Stimulated activated CD4-positive, alpha-beta T cell treated with anti-CD3 and anti-CD28 coated beads, Interleukin-1b, Interleukin-23, amount 100 ng/mL, for 1 hour (primary cell): ENCODE measurements at regions not wholly inside any gene's neighbourhood (a gene's known extent, or its start where the extent isn't known, plus 50 kb on each side); places are given as distances from the start of the nearest gene placed in this dataset.

ENCODE experiments used
- DNase-seq, 2 donors: peaks; one replicate each; pipeline ENCODE4 v3.0.0-alpha.2; 2020; ENCODE audit warnings: low read depth in 2 of 2

- no peak for DNase-seq
Measured at GRCh38 chrX:45774961-45775360, 574.3 kb upstream of the DIPK2B start.

GRCh38 chrX:45773572-45773971, 572.9 kb upstream of the DIPK2B start:
- no peak for DNase-seq

GRCh38 chrX:45771560-45772340, 571.1 kb upstream of the DIPK2B start:
- DNase-seq = no peak

DNA sequence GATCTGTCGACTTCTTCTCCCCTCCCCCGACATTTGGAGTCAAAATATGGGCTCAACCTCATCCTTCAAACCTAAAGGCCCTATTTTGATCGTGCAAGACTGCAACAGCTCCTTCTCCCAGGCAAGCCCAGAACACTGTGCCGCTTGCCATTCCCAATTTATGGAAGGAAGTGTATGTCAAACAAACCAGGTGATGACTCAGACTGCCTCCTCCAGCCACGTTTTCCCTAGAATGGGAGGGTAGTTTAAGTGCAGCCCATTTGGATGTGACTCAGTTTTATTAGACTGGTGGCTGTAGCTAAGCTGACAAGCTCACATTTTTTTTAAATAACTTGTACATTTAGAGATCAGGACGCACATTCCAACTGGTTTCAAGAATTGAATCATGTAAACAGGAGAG, 570.4 kb upstream of the DIPK2B start:
- DNase-seq = no peak

GRCh38 chrX:45769761-45770582, 569.3 kb upstream of the DIPK2B start:
- DNase-seq = no peak

DNA sequence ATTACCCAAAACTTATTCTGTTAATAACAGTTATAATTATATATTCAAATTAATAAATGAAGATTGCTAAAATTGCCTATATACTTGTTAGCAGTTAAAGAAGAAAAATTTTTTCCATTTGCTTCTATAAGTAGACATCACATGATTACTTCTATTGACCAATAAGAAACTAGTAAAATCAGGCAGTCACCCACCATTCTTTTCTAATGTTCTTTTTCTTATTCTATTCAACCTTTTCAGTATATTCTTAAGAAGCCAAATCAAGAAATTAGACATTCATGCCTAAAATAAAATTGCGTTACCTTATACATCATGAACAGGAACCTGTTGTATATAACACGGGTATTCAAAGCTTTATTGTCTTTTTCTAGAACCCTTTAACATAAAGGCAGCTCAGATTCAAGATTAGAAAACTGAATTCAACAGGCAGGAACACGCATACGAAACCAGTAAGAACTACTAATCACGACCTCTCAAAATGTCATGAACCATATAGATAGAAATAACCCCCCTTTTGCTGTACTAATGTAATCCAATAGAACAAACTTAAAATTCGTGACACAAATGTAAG, 568.1 kb upstream of the DIPK2B start:
- DNase-seq = no peak

DNA sequence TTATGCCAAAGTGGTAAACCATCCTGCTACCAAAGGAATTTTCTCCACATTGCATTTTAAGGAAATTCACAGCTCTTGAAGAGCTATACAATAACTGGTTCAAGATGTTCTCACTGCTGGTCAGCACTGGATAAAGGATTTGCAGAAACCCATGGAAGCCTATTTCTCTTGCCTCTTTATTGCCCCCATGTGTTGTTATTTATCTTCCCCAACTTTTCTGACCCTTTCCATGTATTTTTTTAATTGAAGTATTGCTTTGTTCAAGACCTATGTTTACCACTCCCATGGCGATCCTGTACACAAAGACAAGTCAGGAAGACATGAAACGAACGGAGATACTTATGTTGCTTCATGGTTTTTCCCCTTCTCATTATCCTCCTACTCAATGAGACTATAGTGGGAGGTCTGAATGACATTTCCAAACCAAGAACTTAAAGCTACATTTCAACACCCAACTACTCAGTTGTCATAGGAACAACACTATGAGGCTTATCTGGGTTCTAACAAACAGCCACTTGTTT, 566.4 kb upstream of the DIPK2B start:
- DNase-seq = no peak

GRCh38 chrX:45765767-45766166, 565.1 kb upstream of the DIPK2B start:
- DNase-seq = no peak

DNA sequence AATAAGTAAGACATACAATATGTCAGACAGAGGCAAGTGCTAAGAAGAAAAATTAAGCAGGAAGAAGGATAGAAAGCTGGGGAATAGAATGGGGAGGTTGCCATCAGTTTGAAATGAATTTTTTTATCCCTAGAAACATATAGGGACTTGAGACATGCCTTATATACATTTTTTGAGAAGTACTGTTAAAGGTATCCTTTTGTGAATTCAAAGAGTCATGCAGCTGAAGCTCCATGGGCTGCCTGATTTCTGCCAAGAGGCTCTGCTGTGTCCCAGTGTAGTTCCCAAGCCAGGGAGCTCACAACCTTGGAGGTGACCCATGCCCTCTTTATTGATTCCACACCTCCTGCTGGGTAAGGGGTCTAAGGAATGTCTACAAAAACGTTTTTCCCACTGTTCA, 564.6 kb upstream of the DIPK2B start:
- no peak for DNase-seq

GRCh38 chrX:45762699-45763647, 562.3 kb upstream of the DIPK2B start:
- DNase-seq = no peak

DNA sequence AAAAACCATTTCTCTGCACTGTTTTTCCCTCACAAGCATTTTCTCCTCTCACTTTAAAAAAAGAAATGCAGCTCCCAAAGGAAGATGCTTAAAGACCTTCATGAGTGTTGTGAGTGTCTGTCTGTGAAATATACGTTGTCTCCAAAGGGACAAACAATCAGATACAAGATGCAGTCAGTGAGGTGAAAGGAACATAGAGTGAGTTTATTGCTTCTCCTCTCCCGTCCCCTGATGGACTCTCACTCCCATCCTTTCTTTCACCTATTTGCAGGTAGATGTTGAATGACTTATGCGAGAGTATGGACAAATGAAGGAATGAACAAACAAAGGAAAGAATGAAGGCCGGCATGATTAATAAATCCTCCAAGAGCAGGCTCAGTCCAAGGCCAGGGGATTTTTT, 561.2 kb upstream of the DIPK2B start:
- no peak for DNase-seq

GRCh38 chrX:45760187-45760742, 559.6 kb upstream of the DIPK2B start:
- no peak for DNase-seq

DNA sequence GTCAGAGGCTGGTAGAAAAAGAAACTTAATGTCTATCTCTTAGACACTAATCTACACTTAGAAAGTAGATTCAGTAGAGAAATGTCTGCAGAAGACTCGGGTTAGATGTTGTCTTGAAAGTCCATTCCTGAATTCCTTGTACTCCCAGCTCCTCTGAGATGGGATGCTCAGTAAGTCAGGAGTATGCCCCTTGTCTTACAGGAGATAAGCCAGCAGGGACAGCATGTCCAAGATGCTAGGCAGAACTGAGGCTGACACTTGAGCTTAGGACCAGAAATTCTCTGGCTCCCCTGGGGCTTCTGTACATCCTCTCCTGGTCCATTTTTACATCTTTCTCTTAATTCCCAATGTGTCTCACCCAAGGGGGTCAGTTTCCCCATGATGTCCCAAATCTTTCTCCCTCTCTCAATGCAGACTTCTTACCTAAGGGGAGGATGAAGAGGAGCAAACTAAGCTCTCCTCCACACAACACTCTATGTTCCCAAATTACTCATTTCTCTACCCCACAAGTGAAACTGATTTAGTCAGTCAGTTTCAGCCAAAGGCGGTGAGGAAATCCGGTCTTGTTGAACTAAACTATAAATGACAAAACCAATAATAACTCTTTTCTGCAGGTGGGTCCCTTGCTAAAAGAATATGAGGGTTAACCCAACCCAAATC, 558.2 kb upstream of the DIPK2B start:
- DNase-seq = no peak

GRCh38 chrX:45758319-45758718, 557.6 kb upstream of the DIPK2B start:
- no peak for DNase-seq

DNA sequence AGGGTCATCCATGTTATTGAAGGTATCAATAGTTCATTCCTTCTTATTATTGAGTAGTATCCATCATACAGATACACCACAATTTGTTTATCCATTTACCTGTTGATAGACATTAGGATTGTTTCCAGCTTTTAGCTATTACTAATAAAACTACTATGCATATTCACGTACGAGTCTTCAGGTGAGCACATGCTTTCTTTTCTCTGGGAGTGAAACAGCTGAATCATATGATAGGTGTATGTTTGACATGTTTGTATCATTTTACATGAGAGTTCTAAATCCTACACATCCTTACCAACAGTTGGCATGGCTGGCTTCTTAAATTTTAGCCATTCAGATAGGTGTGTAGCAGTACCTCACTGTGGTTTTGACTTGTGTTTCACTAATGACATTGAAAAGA, 556.6 kb upstream of the DIPK2B start:
- DNase-seq = no peak

DNA sequence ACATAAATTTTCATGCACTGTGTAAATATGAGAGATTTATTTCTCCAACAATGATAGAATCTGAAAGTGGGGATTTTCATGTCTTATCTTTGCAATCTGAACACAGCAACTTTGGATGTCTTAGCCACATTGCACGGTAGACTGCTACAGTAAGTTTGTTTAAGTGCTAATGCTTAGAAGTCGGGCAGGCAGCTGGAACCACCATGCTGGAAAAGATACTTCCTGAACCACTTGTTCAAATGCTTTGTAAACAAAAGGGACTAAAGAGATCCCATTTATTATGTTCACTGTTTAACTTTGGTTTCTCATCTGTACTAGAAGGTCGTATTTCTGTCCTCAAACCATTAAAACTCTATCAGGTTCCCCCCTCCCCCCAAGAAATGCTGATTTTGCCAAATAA, 555.9 kb upstream of the DIPK2B start:
- no peak for DNase-seq

DNA sequence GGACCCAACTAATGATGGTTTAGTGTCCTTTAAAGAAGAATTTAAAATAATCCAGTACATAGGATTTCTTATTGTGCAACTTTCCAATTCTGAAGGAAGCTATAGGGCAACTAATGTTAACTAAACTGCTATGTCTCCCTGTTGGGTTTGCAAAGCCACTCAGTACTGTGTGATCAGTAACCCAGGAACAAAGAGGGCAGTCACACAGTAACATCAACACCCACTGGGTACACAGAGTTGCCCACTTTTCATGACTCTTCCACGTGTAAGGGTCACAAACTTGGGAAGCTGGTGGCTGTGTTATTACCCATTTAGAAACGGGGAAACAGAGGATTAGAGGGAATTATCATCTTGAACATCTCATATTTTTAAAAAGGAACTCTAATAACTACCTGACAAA, 555.0 kb upstream of the DIPK2B start:
- no peak for DNase-seq

DNA sequence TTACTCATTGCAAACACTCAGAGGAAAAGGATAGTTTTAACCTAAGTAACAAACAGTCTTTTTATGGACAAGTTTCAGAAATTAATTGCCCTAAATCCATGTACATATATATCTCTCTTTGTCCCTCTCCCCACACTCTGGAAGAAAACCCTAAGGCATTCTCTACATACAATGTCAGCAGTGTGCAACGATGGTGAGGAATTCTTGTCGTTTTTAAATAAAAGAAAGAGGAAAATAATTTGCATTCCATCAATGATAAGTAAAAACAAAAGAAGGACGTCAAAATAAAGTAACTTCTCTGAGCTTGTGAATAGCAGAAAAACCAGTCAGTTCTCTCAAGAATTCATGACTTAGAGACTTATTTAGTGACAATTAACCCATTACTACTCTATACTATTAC, 550.5 kb upstream of the DIPK2B start:
- no peak for DNase-seq

DNA sequence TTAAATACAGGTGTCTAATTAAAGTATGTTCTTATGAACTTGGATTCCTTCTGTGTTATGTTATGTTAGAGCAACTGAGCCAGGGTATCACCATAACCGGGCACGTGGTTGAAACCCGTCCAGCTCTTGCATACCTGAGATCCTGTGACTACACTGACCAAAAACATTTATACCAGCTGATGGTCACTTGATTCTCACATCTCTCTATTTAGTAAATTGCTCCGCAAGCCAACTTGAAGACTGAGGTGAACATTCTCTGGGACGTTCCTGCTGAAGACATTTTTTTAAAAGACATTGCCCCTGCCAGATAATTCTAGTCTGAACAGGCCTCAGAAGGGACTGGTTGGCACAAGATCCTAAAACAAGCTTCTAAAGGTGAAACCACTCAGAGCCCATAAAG, 550.0 kb upstream of the DIPK2B start:
- no peak for DNase-seq

GRCh38 chrX:45749375-45749774, 548.7 kb upstream of the DIPK2B start:
- DNase-seq = no peak

DNA sequence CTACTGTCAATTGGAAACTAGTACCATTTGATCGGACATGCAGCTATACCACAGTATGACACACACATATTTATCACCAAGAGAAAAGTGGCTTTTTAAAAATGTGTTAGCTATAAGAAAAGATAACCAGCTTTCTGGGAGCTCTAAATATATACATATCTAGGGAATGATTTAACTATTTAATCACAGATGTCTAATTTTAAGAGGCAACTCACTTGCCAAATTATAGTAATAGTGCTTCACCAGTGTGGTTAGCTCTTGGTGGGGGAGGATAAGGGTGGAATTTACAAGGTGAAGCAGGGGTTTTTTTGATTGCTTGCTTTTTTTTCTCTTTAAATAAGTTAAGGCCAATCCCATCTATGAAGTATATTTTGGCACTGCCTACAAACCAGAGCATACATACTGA, 547.7 kb upstream of the DIPK2B start:
- no peak for DNase-seq
